Effector CD4-positive, alpha-beta T cell (primary cell): ENCODE measurements at regions not wholly inside any gene's neighbourhood (a gene's known extent, or its start where the extent isn't known, plus 50 kb on each side); places are given as distances from the start of the nearest gene placed in this dataset.

ENCODE experiments used
- DNase-seq: peaks from one replicate; pipeline ENCODE4 v3.0.0-alpha.2; 2020

GRCh38 chr22:49583341-49583740 lies 244.3 kb downstream of the BRD1 start:
- DNase-seq = no peak

GRCh38 chr22:49582678-49583077 lies 245.0 kb downstream of the BRD1 start:
- no peak for DNase-seq

GRCh38 chr22:49582181-49582580 lies 245.5 kb downstream of the BRD1 start:
- DNase-seq = no peak

DNA sequence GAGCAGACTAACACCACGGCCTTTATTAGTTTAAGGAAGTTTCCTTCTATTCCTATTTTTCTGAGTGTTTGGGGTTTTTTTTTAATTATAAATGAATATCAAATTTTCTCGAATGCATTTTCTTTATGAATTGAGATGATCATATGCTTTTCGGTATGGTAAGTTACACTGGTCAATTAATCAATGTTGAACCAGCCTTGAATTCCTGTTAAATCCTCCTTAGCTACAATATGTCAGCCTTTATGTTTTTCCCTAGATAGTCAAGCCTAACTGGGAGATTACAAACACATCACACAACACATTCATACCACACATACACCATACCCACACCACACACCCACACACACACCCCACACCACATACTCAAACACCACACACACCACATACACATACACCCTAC lies 247.6 kb downstream of the BRD1 start:
- no peak for DNase-seq

DNA sequence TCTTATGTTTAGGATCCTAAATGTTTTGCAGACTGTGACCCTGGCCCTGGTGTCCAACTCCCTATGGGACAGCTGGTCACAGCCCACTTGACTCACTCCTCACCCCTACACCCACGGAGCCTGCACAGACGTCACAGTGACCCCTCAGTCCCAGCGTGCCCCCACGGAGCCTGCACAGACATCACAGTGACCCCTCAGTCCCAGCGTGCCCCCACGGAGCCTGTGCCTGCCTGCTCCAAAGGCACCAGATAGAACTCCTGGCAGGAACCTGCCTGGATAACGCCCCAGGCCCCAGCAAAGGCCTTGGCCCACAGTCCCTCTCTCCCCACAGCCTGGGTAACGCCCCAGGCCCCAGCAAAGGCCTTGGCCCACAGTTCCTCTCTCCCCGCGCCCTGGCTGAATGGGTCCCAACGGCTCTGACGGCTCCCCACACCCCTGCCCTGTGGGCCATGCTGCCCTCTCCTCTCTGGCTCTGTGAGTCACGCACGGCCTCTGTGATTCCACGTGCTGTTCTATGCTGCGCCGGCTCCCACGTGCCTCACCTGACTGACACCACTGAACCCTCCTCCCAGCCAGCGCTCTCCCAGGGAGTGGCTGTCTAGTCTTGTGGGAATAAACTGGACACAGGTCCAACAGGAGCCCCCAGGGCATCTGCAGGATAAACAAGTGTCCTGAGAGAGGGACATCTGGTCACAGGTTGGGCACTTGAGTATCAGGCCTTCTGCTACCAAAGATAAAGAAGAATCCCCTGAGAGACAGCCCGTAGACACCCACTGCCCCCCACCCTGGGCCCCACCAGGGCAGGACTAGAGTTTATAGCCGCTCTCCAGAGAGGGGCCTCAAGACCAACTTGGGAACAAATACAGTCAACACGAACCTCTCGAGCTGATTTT lies 250.3 kb downstream of the BRD1 start:
- DNase-seq = no peak

DNA sequence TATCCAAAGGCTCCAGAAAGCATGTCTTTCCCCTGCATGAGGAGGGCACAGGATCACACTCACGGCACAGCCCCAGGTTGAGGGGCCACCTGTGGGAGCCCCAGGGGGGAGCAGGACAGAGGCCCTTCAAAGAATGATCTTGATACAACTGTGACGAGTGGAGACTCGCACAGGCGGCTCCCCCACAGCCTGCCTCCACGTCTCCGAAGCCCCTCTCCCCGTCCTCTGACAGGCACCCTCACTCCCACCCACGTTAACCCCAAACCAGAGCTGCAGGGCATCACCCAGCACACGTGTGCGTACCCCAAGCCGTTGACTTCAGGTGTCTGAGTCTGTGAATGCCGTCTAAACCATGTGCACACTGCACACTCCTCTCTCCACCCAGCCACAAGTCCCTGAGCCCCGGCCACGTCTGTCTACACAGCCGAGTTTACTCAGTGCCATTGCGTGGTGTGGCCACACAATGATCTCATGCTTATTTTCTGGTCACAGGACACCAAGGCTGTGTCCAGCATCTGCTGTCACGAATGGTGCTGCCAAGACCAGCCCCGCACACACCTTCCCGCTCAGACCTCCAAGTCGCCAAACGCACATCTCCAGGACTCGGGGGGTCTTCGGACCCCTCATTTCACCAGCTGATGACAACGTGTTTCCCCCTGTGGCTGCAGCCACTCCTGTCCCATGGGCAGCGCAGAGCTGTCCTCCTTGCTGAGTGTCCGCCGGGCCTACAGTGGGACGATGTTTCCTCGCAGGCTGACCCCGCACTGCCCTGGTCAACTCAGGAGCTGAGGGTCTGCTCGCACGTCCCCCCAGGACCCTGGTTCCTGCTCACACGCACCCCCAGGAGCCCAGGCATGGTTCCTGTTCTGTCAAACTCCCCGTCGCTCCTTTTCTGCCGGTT lies 251.2 kb downstream of the BRD1 start:
- DNase-seq = no peak

- no peak for DNase-seq
These were observed 252.0 kb downstream of the BRD1 start for GRCh38 chr22:49575703-49576081.

- DNase-seq = no peak
These were observed 252.6 kb downstream of the BRD1 start for GRCh38 chr22:49574881-49575702.

DNA sequence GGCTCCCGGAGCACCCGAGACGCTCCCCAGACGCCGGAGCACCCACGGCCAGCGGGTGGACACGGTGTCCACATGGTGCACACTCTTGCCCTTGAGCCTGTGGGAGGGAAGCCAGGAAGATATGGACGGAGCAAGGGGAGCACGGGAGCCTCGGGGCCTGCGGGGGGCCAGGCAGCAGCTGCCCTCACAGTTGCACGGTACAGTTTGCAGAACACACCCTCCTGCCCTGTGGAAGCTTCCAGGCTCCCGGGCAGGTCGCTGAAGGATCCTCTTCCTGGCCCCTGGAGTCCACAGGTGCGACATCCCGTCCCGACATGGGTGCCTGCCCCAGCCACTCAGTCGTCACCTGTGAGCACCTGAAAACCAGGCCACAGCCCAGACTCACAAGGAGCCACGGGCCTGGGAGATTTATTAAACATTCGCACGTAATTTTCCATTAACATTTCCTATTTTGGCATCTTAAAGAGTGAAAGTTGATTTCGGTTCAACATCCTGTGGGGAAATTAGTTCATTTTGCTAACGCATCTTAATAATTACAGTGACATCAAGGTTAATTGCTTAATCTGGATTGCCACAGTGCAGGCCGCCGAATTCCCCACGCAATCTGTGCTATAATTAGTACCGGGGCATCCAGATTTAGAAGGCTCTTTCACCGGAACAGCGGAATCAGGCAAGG lies 253.3 kb downstream of the BRD1 start:
- no peak for DNase-seq

DNA sequence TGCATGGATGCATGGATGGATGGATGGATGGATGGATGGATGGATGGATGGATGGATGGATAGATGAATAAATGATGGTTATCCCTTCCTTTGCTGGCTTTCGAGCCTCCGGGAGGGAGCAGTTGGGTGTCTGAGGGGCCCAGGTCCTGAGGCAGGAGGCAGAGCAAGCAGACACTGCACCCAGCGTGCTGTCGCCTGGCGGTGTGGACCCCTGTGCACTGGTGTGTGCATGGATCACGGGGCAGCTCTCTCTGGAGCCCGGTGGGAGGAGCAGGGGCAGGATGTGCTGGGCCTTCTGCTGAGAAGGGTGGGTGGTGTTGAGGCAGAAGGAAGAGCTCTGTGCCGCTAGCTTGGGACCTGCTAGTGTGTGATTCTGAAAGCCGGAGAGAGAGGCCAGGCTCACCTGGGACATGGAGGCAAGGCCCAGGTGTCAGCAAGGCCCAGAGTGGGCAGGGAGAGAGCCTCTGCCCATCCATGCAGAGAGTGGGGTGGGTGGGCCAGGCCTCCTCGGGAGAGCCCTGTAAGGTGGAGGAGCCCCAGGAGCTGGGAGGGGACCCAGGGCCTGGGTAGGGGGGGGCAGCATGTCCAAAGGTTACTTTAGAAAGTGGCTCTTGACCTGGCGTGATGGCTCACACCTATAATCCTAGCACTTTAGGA lies 254.4 kb downstream of the BRD1 start:
- no peak for DNase-seq

GRCh38 chr22:49571326-49571725 lies 256.3 kb downstream of the BRD1 start:
- DNase-seq = no peak

DNA sequence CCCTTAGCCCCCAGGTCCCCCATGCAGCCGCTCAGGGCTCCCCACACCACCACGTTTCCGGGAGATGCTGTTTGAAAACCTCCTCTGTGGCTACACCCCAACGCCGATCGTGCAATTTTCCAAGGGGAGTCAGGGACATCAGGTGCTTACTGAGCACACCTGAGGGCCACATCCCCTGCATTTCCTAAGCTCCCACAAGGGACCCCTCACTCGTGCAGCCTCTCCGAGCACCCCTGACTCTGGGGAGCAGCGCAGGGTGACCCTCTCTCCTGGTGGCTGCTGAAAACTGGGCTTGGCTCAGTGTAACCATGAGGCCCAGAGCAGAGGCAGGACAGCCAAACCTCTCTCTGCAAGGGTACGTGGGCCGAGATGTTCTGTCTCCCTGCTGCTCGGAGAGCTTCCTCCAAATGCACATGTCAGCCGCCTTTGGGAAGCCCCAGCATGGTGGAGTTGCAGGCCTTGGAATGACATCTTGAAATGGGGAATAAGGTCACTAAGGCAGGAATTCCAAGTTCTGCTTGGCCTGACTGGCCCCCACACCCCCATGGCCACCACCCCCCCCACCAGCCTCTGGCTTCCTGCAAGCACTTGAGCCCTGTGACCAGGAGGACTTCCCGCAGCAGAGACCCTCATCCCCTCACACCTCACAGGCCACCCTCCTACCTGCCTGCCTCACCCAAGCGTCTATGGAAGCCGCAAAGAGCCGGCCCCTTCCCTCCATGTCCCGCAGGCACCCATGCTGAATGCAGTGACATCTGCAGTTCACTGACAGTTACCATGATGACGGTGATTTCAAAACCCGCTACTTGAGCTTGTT lies 257.4 kb downstream of the BRD1 start:
- DNase-seq = no peak

DNA sequence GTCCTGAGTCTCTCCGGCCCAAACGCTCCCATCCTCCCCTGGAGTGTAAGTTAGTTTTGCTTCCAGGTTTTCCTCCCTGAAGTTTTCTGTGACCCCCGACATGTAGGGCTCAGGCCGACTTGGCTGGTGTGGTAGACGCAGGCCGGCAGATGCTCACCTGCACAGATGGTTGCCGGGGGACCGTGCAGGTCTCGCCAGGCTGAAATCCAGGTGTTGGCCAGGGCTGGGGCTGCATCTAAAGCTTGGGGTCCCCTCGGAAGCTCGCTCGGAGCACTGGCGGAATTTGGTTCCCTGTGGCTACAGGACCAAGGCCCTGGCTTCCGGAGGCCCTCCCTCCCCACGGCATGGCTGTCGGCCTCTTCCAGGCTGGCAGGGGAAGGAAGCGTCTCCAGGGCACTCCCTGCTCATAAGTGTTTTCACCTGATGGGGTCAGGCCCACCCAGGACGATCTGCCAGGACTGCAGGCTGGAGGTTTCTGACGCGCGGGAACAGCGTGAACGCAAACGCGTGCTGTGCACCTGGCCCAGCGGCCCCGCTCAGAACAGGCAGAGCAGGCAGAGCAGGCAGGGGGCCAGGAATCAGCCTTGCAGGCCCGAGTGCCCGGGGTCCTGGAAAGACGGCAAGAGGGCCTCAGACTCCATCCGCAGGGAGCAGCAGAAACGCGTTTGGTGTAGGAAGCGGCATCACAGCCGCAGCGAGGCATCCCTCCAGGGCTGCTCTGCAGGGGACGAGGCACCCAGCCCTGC lies 258.2 kb downstream of the BRD1 start:
- no peak for DNase-seq

DNA sequence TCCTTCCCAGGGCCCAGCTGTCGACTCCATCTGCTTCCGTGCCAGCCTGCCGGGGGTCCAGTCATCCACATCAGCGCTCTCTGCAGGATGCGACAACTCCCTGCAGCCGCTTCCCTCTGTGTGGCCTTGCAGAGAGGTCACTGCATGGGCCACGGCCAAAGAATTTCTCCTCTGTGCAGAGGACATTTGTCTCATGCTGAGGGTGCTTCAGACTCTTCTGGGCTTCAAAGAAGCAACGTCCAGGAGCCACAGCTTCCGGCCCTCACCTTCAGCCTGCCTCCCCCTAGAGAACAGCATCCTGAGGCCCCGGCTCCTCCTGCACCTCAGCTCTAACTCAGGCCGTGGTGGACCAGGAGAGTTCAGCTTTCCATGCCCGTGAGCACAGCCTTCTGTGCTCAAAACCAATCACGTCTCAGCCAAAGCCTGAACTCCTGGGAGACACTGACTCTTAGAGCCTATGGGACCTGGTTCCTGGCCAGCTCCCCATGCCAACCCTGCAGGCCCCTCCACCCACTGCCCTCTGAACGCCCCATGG lies 258.9 kb downstream of the BRD1 start:
- no peak for DNase-seq

DNA sequence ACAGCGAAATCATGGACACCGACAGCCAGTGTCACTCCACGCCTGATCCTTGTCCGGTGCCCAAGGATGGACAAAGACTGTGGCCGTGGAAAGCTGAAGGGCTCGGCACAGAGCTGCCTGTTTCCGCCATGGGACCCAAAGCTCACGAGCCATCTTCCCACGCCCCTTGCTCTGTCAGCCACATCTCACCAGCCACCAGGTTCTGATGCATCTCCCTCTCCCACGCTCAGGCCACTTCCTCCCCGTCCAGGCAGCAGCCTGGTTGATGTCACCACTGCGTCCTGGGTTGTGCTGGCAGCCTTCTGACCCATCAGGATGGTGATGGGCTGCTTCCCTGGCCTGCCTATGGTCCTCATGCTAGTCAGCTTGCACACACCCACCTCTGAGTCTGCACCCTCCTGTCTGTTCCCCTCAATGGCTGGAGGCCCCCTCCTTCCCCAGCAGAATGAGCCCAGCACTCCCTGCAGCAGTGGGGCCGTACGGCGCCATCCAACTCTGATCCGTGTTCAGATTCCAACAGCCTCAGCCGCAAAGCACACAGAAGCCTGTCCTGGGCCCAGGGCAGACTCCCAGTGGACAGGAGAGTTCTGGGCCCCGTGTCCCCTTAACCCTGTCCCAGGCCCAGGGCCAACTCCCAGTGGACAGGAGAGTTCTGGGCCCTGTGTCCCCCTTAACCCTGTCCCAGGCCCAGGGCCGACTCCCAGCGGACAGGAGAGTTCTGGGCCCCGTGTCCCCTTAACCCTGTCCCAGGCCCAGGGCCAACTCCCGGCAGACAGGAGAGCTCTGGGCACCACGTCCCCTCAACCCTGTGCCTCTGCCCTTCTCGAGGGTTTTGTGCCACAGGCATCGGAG lies 259.5 kb downstream of the BRD1 start:
- no peak for DNase-seq

- DNase-seq = no peak
These were observed 261.0 kb downstream of the BRD1 start for GRCh38 chr22:49566693-49567092.

DNA sequence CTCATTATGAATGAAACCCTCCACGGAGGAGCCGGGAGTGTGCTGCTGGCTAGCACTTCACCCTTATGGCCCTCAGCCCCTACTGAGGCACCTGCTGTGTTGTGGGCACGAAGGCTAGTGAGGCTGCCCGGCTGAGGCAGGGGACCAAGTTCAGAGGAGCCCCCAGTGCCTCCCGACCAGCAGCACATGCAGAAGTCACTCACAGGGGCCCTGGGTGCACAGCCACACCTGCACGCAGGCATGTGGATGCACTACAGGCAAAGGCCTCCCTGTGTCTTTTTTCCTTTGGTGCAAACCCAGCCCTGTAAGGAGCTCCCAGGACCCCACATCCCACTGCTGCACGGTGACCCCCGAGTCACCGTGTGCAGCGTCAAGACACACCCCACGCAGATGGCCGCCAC lies 261.5 kb downstream of the BRD1 start:
- DNase-seq = no peak

- no peak for DNase-seq
These were observed 262.2 kb downstream of the BRD1 start for GRCh38 chr22:49565516-49565855.
